PC-3 (cell line): ENCODE measurements at regions not wholly inside any gene's neighbourhood (a gene's known extent, or its start where the extent isn't known, plus 50 kb on each side); places are given as distances from the start of the nearest gene placed in this dataset.
A peak's percentile ranks its signal among the peaks of the same experiment; 100 is the strongest.

Experiments
- ATAC-seq: fragments of 200-7000 bp; cut with Tn5 transposase; 2 replicates; pipeline ENCODE4 v1.9.1; 2020; ENCODE audit warnings: mild to moderate bottlenecking, moderate library complexity
- BruUV-seq: library from RNA; stranded (reverse); fragments of 400-500 nt; replicated peaks from 2 replicates; lab custom pipeline; 2021; lab: Mats Ljungman, UMichigan
- CTCF ChIA-PET: fragments of 300-600 bp; sonication (Branson Sonifier 250); formaldehyde crosslinking; loops from one replicate; lab custom pipeline; 2022; ENCODE audit warnings: antibody characterized with exemption; lab: Charles Lee
- POLR2A ChIA-PET: fragments of 300-600 bp; sonication (Branson Sonifier 250); formaldehyde crosslinking; loops from one replicate; lab custom pipeline; 2022; ENCODE audit warnings: antibody characterized with exemption; ENCODE audit not compliant: unreplicated experiment; lab: Charles Lee
- DNase-seq: peaks from one replicate; pipeline ENCODE4 v3.0.0-alpha.2; 2015
- H2AFZ ChIP-seq: fragments of 300-600 bp; sonication (generic); 2 replicates; pipeline ENCODE4 v1.6.0; 2016; ENCODE audit warnings: antibody characterized with exemption, low read length
- H3F3A ChIP-seq: fragments of 300-600 bp; sonication (generic); one replicate; pipeline ENCODE4 v1.6.0; 2017; ENCODE audit warnings: antibody characterized with exemption, low read length, control low read depth, mild to moderate bottlenecking; ENCODE audit not compliant: unreplicated experiment
- H3K27ac ChIP-seq: fragments of 300-600 bp; sonication (generic); 2 replicates; pipeline ENCODE4 v1.5.1; 2016; ENCODE audit warnings: mild to moderate bottlenecking, low read length
- H3K27me3 ChIP-seq: fragments of 300-600 bp; sonication (generic); 2 replicates; pipeline ENCODE4 v1.6.1; 2016; ENCODE audit warnings: low read length, mixed read lengths
- H3K36me3 ChIP-seq: fragments of 300-600 bp; sonication (generic); 2 replicates; pipeline ENCODE4 v1.6.1; 2016; ENCODE audit warnings: low read depth, mixed run types, low read length, mixed read lengths
- H3K4me1 ChIP-seq: fragments of 300-600 bp; sonication (generic); 2 replicates; pipeline ENCODE4 v1.5.1; 2016; ENCODE audit warnings: low read length; ENCODE audit not compliant: insufficient read depth
- H3K4me2 ChIP-seq: fragments of 300-600 bp; sonication (generic); 2 replicates; pipeline ENCODE4 v1.6.0; 2016; ENCODE audit warnings: low read length
- H3K4me3 ChIP-seq: fragments of 300-600 bp; sonication (generic); 2 replicates; pipeline ENCODE4 v1.5.1; 2016; ENCODE audit warnings: mild to moderate bottlenecking, low read length, mixed read lengths
- H3K79me2 ChIP-seq: fragments of 300-600 bp; sonication (generic); 2 replicates; pipeline ENCODE4 v1.6.1; 2017; ENCODE audit warnings: low read length, mixed read lengths
- H3K9ac ChIP-seq: fragments of 300-600 bp; sonication (generic); 2 replicates; pipeline ENCODE4 v1.6.0; 2016; ENCODE audit warnings: mild to moderate bottlenecking, low read length
- H3K9me2 ChIP-seq: fragments of 300-600 bp; sonication (generic); replicated peaks from 2 replicates; pipeline ENCODE4 v1.6.1; 2016; ENCODE audit warnings: mixed run types, low read length, mixed read lengths
- H3K9me3 ChIP-seq: fragments of 300-600 bp; sonication (generic); 2 replicates; pipeline ENCODE4 v1.6.1; 2016; ENCODE audit warnings: low read length, mixed read lengths
- H4K20me1 ChIP-seq: fragments of 300-600 bp; sonication (generic); 2 replicates; pipeline ENCODE4 v1.6.1; 2016; ENCODE audit warnings: low read length, mixed read lengths
- EZH2 ChIP-seq: fragments of 300-600 bp; sonication (generic); IDR thresholded peaks from one replicate; pipeline ENCODE4 v1.6.1; 2017; ENCODE audit warnings: antibody characterized with exemption, mild to moderate bottlenecking, low read length; ENCODE audit not compliant: unreplicated experiment
- intact Hi-C: fragments of 100-400 bp; cut with micrococcal nuclease; formaldehyde crosslinking; loops from 2 replicates; pipeline ENCODE4 v1.9.0; 2023
- TF ChIP-seq, protein P1 (sequence below): fragments of 300-600 bp; sonication (generic); conservative IDR thresholded peaks from 2 replicates; pipeline ENCODE4 v1.5.1; 2017; ENCODE audit warnings: antibody characterized with exemption, low read depth, mild to moderate bottlenecking, low read length

DNA sequence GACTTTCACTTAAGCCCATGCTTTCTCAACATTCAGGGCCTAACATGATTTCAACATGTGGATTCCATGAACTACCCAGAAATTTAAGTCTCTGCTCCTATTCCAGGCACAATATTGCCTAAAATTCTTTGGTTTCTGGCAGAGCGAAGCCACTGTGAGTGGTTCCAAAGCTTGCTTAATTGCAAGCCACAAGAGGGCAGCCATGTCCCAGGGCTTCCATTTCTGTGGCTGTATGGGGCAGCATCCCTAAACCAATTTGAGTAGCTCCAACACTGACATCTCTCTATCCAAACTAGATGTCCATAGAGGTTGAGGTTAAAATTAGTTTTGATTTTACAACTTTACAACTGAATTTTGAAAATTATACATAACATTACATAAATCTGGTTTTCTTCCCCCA, 56.3 kb upstream of the MDFIC start:
- ChIA-PET CTCF (interaction anchor here (0.6 to 2.3 kb wide), 7 partner anchors 133 to 609 kb away, joined by 3 to 12 read pairs (median 4); no protein-coding TSS in a partner anchor), POLR2A (no interaction called here)
- Histone ChIP-seq H2AFZ (no peak overlapping the region), H3K79me2 (no peaks in the 10 kb centered on the region), H4K20me1 (no peaks in the 10 kb centered on the region), H3F3A (no peaks in the 10 kb centered on the region), H3K27ac (no peak overlapping the region), H3K27me3 (no peaks in the 10 kb centered on the region), H3K4me2 (no peak overlapping the region), H3K9ac (no peak overlapping the region), H3K9me2 (no peaks in the 10 kb centered on the region), H3K4me3 (no peak overlapping the region), H3K4me1 (peaks cover 11% of the 10 kb centered on the region), H3K36me3 (no peaks in the 10 kb centered on the region), H3K9me3 (no peaks in the 10 kb centered on the region)
- DNase-seq: peak; percentile 60
- TF ChIP-seq, protein P1, sequence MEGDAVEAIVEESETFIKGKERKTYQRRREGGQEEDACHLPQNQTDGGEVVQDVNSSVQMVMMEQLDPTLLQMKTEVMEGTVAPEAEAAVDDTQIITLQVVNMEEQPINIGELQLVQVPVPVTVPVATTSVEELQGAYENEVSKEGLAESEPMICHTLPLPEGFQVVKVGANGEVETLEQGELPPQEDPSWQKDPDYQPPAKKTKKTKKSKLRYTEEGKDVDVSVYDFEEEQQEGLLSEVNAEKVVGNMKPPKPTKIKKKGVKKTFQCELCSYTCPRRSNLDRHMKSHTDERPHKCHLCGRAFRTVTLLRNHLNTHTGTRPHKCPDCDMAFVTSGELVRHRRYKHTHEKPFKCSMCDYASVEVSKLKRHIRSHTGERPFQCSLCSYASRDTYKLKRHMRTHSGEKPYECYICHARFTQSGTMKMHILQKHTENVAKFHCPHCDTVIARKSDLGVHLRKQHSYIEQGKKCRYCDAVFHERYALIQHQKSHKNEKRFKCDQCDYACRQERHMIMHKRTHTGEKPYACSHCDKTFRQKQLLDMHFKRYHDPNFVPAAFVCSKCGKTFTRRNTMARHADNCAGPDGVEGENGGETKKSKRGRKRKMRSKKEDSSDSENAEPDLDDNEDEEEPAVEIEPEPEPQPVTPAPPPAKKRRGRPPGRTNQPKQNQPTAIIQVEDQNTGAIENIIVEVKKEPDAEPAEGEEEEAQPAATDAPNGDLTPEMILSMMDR: peak; percentile 87
- no peak for TF ChIP-seq EZH2
- intact Hi-C loops: loop anchor here (1.0 to 5.0 kb wide), 4 partner anchors 270 to 811 kb away; no protein-coding TSS in a partner anchor
- peak; percentile 82; the same call in 1 of the 2 replicates for ATAC-seq
- BruUV-seq: no TSS peak
